IPS-18a (cell line): ENCODE measurements at regions not wholly inside any gene's neighbourhood (a gene's known extent, or its start where the extent isn't known, plus 50 kb on each side); places are given as distances from the start of the nearest gene placed in this dataset.
A peak's percentile ranks its signal among the peaks of the same experiment; 100 is the strongest.
"Not testable (repeated sequence)": the region's sequence is repeated elsewhere in the genome, so short reads cannot be mapped to it uniquely, and the experiment has no call there.

Source experiments
- H3K27ac ChIP-seq: one replicate; pipeline ENCODE4 v1.5.1; 2013; ENCODE audit warnings: low read length
- H3K27me3 ChIP-seq: one replicate; pipeline ENCODE4 v1.6.1; 2013; ENCODE audit warnings: mild to moderate bottlenecking, low read length; ENCODE audit not compliant: control insufficient read depth, insufficient read depth
- H3K36me3 ChIP-seq: one replicate; pipeline ENCODE4 v1.6.1; 2013; ENCODE audit warnings: low read depth, low read length; ENCODE audit not compliant: control insufficient read depth
- H3K4me1 ChIP-seq: one replicate; pipeline ENCODE4 v1.6.1; 2013; ENCODE audit warnings: low read depth, low read length; ENCODE audit not compliant: control insufficient read depth
- H3K4me3 ChIP-seq: one replicate; pipeline ENCODE4 v1.5.1; 2013; ENCODE audit warnings: low read length
- H3K9ac ChIP-seq: one replicate; pipeline ENCODE4 v1.6.1; 2013; ENCODE audit warnings: mild to moderate bottlenecking, low read length, moderate library complexity
- H3K9me3 ChIP-seq: one replicate; pipeline ENCODE4 v1.6.1; 2013; ENCODE audit warnings: low read depth, low read length; ENCODE audit not compliant: control insufficient read depth

DNA sequence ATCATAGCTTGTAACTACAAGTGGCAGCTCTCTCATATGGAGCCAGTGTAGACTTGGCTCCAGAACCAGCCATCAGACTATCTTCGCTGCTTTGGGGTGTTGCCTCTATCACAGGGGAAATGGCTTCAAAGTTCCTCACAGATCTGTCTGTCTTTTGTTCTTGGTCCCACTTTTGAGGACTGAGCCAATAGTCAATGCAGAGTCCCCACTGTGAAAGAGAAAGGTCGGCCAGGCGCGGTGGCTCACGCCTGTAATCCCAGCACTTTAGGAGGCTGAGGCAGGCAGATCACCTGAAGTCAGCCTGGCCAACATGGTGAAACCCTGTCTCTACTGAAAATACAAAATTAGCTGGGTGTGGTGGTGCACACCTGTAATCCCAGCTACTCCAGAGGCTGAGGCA lies 86.9 kb upstream of the FZD7 start:
- not testable (repeated sequence) for H3K9me3 ChIP-seq, H3K4me3 ChIP-seq, H3K36me3 ChIP-seq, H3K27ac ChIP-seq, H3K27me3 ChIP-seq, H3K9ac ChIP-seq
- H3K4me1 ChIP-seq = peaks cover 28% of the 10 kb centered on the region

DNA sequence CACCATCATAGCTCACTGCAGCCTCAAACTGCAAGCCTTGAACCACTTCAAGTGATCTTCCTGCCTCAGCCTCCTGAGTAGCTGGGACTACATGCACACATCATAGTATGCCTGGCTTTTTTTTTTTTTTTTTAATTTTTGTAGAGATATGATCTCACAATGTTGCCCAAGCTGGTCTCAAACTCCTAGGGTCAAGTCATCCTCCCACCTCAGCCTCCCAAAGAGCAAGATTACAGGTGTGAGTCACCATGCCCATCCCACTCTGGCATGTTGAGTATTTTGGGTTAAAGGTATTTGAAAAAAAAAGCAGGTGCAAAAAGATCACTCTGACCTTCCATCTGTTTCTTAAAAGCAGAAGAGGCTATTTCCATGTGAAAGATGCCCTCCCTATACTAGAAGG lies 86.4 kb upstream of the FZD7 start:
- no peaks in the 10 kb centered on the region for H3K9me3 ChIP-seq
- no peaks in the 10 kb centered on the region for H3K36me3 ChIP-seq
- peaks cover 33% of the 10 kb centered on the region for H3K4me1 ChIP-seq
- no peak overlapping the region for H3K4me3 ChIP-seq
- no peak overlapping the region for H3K9ac ChIP-seq
- H3K27me3 ChIP-seq = no peaks in the 10 kb centered on the region
- no peak overlapping the region for H3K27ac ChIP-seq

DNA sequence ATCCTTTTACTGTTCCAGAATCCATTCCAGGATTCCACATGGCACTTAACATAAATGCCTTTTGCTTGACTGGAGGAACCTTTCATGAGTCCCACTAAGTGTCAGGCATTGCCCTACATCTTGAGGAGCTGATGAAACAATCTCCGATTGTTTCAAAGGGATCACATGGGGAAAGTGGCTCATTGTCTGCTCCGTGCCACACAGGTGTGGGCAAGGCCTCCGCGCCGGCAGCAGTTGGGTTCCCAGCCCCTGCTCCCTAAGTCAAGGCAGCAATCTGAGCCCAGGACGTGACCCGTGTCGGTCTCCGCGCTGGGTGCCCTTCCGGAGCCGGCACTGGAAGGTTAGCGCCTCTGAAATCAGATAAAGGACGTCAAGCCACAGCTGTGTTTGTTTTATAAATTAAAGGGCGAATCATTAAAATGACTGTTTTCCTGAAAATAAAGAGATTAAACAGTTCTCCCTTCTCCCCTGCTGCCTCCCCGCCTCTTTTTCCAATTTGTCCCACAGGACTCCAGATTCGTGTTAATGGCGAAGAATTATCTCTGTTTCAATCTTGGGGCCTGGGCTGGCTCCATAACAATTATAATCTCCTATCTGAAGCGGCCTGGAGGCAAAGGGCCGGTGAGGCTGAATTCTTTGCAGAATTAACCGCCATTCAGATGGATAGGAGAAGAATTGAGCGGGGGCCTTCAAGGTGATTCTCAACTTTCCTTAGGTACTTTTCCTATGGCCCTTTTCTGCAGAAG lies 84.3 kb upstream of the FZD7 start:
- Histone ChIP-seq H3K27ac (peak overlapping the region; percentile 21), H3K4me3 (no peak overlapping the region), H3K9me3 (no peaks in the 10 kb centered on the region), H3K36me3 (no peaks in the 10 kb centered on the region), H3K9ac (peak overlapping the region; percentile 45), H3K4me1 (peaks cover 45% of the 10 kb centered on the region), H3K27me3 (no peaks in the 10 kb centered on the region)

DNA sequence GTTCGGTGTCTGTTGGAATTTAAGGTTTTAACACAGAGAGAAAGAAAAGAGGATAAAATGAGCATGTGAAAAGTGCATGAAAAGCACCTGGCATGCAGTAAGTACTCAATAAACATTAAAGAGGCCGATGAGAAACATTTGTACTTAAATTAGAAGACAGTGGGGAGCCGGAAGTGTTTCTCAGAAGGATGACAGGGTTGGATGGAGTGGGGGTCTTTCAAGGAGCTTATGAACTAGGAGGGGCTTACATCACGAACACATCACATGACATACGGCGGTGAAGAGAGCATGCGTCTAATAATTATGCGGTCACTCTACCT lies 83.8 kb upstream of the FZD7 start:
- Histone ChIP-seq H3K4me1 (peaks cover 45% of the 10 kb centered on the region), H3K27ac (no peak overlapping the region), H3K36me3 (no peaks in the 10 kb centered on the region), H3K4me3 (no peak overlapping the region), H3K9ac (peak overlapping the region; percentile 45), H3K27me3 (no peaks in the 10 kb centered on the region), H3K9me3 (no peaks in the 10 kb centered on the region)

DNA sequence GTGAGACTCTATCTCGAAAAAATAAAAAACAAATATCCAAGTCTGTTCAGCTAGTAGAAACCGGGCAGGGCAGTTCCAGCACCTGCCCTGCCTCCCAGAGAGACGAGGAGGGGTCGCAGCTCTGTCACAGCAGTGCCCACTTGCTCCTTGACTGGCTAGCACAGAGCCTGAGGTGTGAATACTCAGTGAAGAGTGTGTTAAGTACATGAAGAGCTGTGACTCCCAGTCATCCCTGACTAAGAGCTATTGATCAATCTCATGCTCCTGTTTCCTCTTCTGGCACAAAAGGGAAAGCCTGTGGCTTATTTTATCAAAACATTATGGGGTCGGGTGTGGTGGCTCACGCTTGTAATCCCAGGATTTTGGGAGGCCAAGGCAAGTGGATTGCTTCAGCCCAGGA lies 83.0 kb upstream of the FZD7 start:
- Histone ChIP-seq H3K36me3 (no peaks in the 10 kb centered on the region), H3K27ac (no peak overlapping the region), H3K27me3 (no peaks in the 10 kb centered on the region), H3K4me1 (peaks cover 45% of the 10 kb centered on the region), H3K9ac (no peak overlapping the region), H3K9me3 (no peaks in the 10 kb centered on the region), H3K4me3 (no peak overlapping the region)

DNA sequence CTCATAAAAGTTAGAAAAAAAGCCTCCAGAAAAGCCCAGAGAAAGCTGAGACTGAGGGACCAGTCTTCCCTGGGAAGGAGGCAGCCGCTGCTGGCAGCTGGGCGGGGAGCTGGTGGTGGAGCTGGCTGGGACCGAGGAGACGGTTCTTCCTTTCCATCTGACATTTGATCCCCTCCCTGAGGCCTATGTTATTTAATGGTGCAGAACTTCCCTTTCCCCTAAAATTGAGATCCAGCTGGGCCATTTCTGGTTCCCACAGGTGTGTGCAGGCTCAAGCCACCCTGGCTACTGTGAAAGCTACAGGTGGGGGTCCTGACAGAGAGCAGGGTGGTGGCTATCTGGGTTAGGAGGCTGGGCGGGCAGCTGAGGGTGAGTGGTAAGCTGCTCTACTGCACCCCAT lies 81.5 kb upstream of the FZD7 start:
- H3K4me1 ChIP-seq = peaks cover 42% of the 10 kb centered on the region
- H3K27ac ChIP-seq = no peak overlapping the region
- H3K36me3 ChIP-seq = no peaks in the 10 kb centered on the region
- no peak overlapping the region for H3K9ac ChIP-seq
- no peaks in the 10 kb centered on the region for H3K9me3 ChIP-seq
- no peaks in the 10 kb centered on the region for H3K27me3 ChIP-seq
- no peak overlapping the region for H3K4me3 ChIP-seq

DNA sequence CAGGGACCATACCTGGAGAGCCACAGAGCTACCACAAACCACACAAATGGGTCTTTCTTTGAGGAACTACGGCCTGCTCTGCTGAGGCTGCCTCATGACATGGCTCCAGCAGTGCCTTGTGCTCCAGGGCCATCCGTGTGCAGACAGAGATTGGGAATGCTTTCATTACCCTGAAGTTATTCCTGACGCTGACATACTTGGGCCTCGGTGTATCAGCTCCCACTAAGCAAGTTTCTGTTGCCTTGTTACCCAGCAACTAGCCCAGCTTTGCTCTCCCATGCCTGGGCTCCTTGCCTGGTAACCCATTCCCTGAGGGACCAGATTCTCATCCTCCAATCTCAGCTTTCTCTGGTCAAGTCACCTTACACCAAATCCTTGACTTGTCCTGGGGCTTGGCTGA lies 80.3 kb upstream of the FZD7 start:
- Histone ChIP-seq H3K27me3 (no peaks in the 10 kb centered on the region), H3K9ac (no peak overlapping the region), H3K9me3 (no peaks in the 10 kb centered on the region), H3K4me3 (no peak overlapping the region), H3K36me3 (no peaks in the 10 kb centered on the region), H3K27ac (no peak overlapping the region), H3K4me1 (peaks cover 38% of the 10 kb centered on the region)

DNA sequence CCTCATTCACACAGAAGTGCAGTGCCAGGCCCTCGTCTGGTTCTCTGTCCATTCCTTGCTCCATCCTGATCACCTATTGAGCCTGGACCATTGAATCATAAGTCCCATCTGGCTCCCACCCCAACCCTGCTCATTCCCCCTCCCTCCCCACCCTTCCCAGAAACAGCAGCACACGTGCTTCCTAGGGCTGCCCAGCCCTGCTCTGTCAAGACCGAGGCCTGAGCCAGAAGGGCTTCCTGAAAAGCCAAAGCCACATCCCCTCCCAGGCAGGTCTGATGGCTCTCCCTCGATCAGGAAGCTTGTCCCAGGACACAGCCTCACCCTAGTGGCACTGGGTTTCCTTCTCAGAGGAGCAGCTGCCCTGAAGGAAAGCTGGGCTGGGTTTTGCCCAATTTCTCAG lies 79.8 kb upstream of the FZD7 start:
- H3K9me3 ChIP-seq = no peaks in the 10 kb centered on the region
- no peak overlapping the region for H3K9ac ChIP-seq
- H3K27ac ChIP-seq = no peak overlapping the region
- H3K27me3 ChIP-seq = no peaks in the 10 kb centered on the region
- no peaks in the 10 kb centered on the region for H3K36me3 ChIP-seq
- no peak overlapping the region for H3K4me3 ChIP-seq
- peaks cover 34% of the 10 kb centered on the region for H3K4me1 ChIP-seq

DNA sequence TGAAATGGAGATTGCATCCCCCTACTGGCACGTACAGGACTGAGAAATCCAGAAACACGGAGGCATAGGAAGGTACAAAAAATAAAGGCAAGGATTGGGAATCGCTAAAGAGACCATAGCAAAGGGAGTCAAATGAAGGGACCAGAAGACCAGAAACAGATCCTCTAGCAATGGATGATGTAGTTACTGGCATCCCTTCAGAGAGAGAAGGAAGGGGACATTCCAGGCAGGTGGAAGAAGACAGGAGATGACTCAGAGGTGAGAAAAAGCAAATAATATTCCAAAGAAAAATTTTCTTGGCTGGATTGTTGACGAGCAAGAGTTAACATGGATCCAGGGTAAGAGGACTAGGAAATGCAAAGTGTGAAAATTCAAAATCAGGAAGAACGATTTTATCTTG lies 78.4 kb upstream of the FZD7 start:
- no peak overlapping the region for H3K9ac ChIP-seq
- no peak overlapping the region for H3K27ac ChIP-seq
- H3K4me1 ChIP-seq = peaks cover 20% of the 10 kb centered on the region

DNA sequence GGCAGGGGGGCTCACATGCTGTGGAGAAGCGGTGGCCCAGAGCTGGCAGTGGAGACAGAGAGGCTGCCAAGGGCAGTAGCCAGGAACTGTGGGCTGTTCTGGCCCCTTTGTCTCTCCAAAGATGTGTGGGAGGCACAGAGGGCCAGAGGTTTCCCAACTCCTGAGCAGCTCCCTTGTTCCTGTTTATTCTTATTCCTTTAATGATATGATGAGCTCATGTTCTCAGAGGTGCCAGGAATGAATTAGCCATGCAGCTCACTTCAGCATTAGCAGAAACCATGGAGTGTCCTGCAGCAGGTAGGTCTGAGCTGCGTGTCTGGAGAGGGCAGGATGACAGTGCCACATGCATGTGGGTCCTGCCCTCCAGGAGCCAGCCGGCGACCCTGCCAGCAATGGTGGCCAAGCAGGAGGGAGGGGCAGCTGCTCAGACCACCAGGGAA lies 77.9 kb upstream of the FZD7 start:
- H3K27ac ChIP-seq = no peak overlapping the region
- H3K9me3 ChIP-seq = no peaks in the 10 kb centered on the region

More for the DNA sequence above, 78.4 kb upstream of the FZD7 start:
- H3K4me3 ChIP-seq = no peak overlapping the region
- no peaks in the 10 kb centered on the region for H3K27me3 ChIP-seq
- H3K36me3 ChIP-seq = no peaks in the 10 kb centered on the region
- H3K9me3 ChIP-seq = no peaks in the 10 kb centered on the region

DNA sequence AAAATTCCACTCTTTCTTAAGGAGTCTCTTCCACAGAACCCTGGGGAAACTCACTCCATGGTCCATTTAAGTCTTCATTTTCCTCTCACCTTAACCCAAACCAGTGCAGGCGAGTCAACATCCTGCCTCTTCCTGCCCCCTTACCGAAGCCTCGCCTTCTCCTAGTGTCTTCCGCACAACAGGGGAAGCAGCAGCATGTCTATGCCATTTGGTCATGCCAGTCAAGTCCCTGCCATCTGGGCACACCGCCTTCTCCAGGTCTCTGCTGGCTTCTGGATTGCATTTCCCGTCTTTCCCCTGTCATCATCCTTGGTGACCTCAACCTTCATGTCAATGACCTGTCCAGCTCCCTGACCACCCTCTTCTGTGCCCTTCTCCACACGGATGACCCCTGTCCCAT lies 77.3 kb upstream of the FZD7 start:
- no peak overlapping the region for H3K4me3 ChIP-seq
- peaks cover 17% of the 10 kb centered on the region for H3K4me1 ChIP-seq
- no peaks in the 10 kb centered on the region for H3K27me3 ChIP-seq
- H3K27ac ChIP-seq = no peak overlapping the region
- H3K9me3 ChIP-seq = no peaks in the 10 kb centered on the region
- no peaks in the 10 kb centered on the region for H3K36me3 ChIP-seq
- H3K9ac ChIP-seq = no peak overlapping the region

More for the DNA sequence above, 77.9 kb upstream of the FZD7 start:
- H3K36me3 ChIP-seq = no peaks in the 10 kb centered on the region
- H3K27me3 ChIP-seq = no peaks in the 10 kb centered on the region
- no peak overlapping the region for H3K4me3 ChIP-seq
- H3K9ac ChIP-seq = no peak overlapping the region
- H3K4me1 ChIP-seq = peaks cover 17% of the 10 kb centered on the region

DNA sequence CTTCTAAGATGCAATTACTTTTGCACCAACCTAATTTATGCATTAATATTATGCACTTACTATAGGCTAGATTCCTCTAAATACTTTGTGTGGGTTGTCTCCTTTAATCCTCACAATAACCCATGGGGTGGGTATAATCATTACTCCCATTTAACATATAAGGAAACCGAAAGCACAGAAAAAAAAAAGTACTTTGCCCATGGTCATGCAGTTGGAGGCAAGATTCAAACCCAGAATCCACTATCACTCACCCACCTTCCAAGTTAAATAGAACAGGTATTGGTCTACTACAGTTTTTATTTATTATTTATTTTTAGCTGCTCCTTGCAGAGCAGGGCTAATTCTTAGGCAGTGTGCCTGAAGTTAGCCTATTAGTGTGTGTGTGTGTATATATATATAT lies 76.6 kb upstream of the FZD7 start:
- H3K36me3 ChIP-seq = no peaks in the 10 kb centered on the region
- H3K4me3 ChIP-seq = no peak overlapping the region
- no peaks in the 10 kb centered on the region for H3K9me3 ChIP-seq
- peaks cover 14% of the 10 kb centered on the region for H3K4me1 ChIP-seq
- no peak overlapping the region for H3K27ac ChIP-seq
- H3K27me3 ChIP-seq = no peaks in the 10 kb centered on the region
- no peak overlapping the region for H3K9ac ChIP-seq
